HepG2 (cell line): ENCODE measurements at regions not wholly inside any gene's neighbourhood (a gene's known extent, or its start where the extent isn't known, plus 50 kb on each side); places are given as distances from the start of the nearest gene placed in this dataset.
A peak's percentile ranks its signal among the peaks of the same experiment; 100 is the strongest.

Experiments used
- EEA1 ChIP-seq: sonication (generic); formaldehyde crosslinking; IDR thresholded peaks from 2 replicates; pipeline ENCODE4 v1.5.1; 2020; ENCODE audit warnings: mild to moderate bottlenecking, missing genetic modification reagents, borderline replicate concordance
- GABPB1 ChIP-seq: IDR thresholded peaks from 2 replicates; pipeline ENCODE4 v1.6.1; 2016; ENCODE audit warnings: mild to moderate bottlenecking, missing genetic modification reagents, moderate library complexity, missing compliant biosample characterization
- IKZF4 ChIP-seq: sonication (generic); formaldehyde crosslinking; IDR thresholded peaks from 2 replicates; pipeline ENCODE4 v1.5.1; 2020; ENCODE audit warnings: borderline replicate concordance, mild to moderate bottlenecking, low read depth, missing genetic modification reagents; ENCODE audit errors: not compliant biosample characterization
- JUN ChIP-seq: sonication (generic); formaldehyde crosslinking; IDR thresholded peaks from 2 replicates; pipeline ENCODE4 v1.4.0; 2020; ENCODE audit warnings: mild to moderate bottlenecking, missing genetic modification reagents
- PAF1 ChIP-seq: IDR thresholded peaks from 2 replicates; pipeline ENCODE4 v1.6.1; 2016; ENCODE audit warnings: missing genetic modification reagents, missing compliant biosample characterization
- PLRG1 ChIP-seq: fragments of 450-650 bp; conservative IDR thresholded peaks from 2 replicates; pipeline ENCODE4 v1.6.1; 2016
- PRMT3 ChIP-seq: sonication (generic); formaldehyde crosslinking; IDR thresholded peaks from 2 replicates; pipeline ENCODE4 v1.8.1; 2022; ENCODE audit warnings: low read depth, mild to moderate bottlenecking, moderate library complexity, missing genetic modification reagents, borderline replicate concordance
- SALL1 ChIP-seq: sonication (generic); formaldehyde crosslinking; IDR thresholded peaks from 2 replicates; pipeline ENCODE4 v1.8.0; 2022; ENCODE audit warnings: mild to moderate bottlenecking, missing genetic modification reagents
- SMAD1 ChIP-seq: sonication (generic); formaldehyde crosslinking; IDR thresholded peaks from 2 replicates; pipeline ENCODE4 v1.4.0; 2020; ENCODE audit warnings: missing genetic modification reagents, low read depth, mild to moderate bottlenecking, borderline replicate concordance
- SP2 ChIP-seq: sonication (generic); formaldehyde crosslinking; IDR thresholded peaks from 2 replicates; pipeline ENCODE4 v1.5.1; 2020; ENCODE audit warnings: mild to moderate bottlenecking, missing genetic modification reagents
- TCF12 ChIP-seq, 2 experiments: fragments of 450-650 bp in 1 of 2; sonication (generic) in 1 of 2; formaldehyde crosslinking in 1 of 2; IDR thresholded peaks; 2 replicates each; pipeline versions ENCODE4 v1.6.1 to v1.8.0; 2017 to 2022; ENCODE audit warnings: antibody characterized with exemption in 1 of 2, mild to moderate bottlenecking in 1 of 2, missing genetic modification reagents in 1 of 2, moderate library complexity in 1 of 2
- ZBTB46 ChIP-seq: sonication (generic); formaldehyde crosslinking; IDR thresholded peaks from 2 replicates; pipeline ENCODE4 v1.4.0; 2020; ENCODE audit warnings: mild to moderate bottlenecking, missing genetic modification reagents, borderline replicate concordance
- ZNF337 ChIP-seq: sonication (generic); formaldehyde crosslinking; IDR thresholded peaks from 2 replicates; pipeline ENCODE4 v1.5.1; 2020; ENCODE audit warnings: missing genetic modification reagents, low read depth, mild to moderate bottlenecking, borderline replicate concordance
- ZNF33B ChIP-seq: sonication (generic); formaldehyde crosslinking; IDR thresholded peaks from 2 replicates; pipeline ENCODE4 v1.5.1; 2020; ENCODE audit warnings: mild to moderate bottlenecking, missing genetic modification reagents
- ZNF605 ChIP-seq: sonication (generic); formaldehyde crosslinking; IDR thresholded peaks from 2 replicates; pipeline ENCODE4 v1.8.0; 2022; ENCODE audit warnings: mild to moderate bottlenecking, missing genetic modification reagents
- ZNF788 ChIP-seq: sonication (generic); formaldehyde crosslinking; IDR thresholded peaks from 2 replicates; pipeline ENCODE4 v1.5.0; 2020; ENCODE audit warnings: mild to moderate bottlenecking, missing genetic modification reagents, borderline replicate concordance
- ZNF792 ChIP-seq: IDR thresholded peaks from 2 replicates; pipeline ENCODE4 v1.6.1; 2016
- ZNF850 ChIP-seq: sonication (generic); formaldehyde crosslinking; conservative IDR thresholded peaks from 2 replicates; pipeline ENCODE4 v1.9.0; 2021; ENCODE audit warnings: mild to moderate bottlenecking, missing genetic modification reagents
- ZNF878 ChIP-seq: sonication (generic); formaldehyde crosslinking; IDR thresholded peaks from 2 replicates; pipeline ENCODE4 v1.8.1; 2023; ENCODE audit warnings: mild to moderate bottlenecking, missing genetic modification reagents, moderate library complexity
- ZSCAN21 ChIP-seq: sonication (generic); formaldehyde crosslinking; IDR thresholded peaks from 2 replicates; pipeline ENCODE4 v1.8.0; 2022; ENCODE audit warnings: mild to moderate bottlenecking, missing genetic modification reagents, moderate library complexity, borderline replicate concordance
- TF ChIP-seq, protein P1 (sequence below): sonication (generic); formaldehyde crosslinking; IDR thresholded peaks from 2 replicates; pipeline ENCODE4 v1.4.0; 2020; ENCODE audit warnings: missing genetic modification reagents, mild to moderate bottlenecking, borderline replicate concordance
- TF ChIP-seq, protein P2 (sequence below): sonication (generic); formaldehyde crosslinking; IDR thresholded peaks from 2 replicates; pipeline ENCODE4 v1.5.0; 2020; ENCODE audit warnings: missing genetic modification reagents
- TF ChIP-seq, protein P3 (sequence below): sonication (generic); formaldehyde crosslinking; IDR thresholded peaks from 2 replicates; pipeline ENCODE4 v1.8.1; 2023; ENCODE audit warnings: mild to moderate bottlenecking, missing genetic modification reagents, borderline replicate concordance
- TF ChIP-seq, protein P4 (sequence below): sonication (generic); formaldehyde crosslinking; IDR thresholded peaks from 2 replicates; pipeline ENCODE4 v1.9.0; 2022; ENCODE audit warnings: low read depth, missing genetic modification reagents

DNA sequence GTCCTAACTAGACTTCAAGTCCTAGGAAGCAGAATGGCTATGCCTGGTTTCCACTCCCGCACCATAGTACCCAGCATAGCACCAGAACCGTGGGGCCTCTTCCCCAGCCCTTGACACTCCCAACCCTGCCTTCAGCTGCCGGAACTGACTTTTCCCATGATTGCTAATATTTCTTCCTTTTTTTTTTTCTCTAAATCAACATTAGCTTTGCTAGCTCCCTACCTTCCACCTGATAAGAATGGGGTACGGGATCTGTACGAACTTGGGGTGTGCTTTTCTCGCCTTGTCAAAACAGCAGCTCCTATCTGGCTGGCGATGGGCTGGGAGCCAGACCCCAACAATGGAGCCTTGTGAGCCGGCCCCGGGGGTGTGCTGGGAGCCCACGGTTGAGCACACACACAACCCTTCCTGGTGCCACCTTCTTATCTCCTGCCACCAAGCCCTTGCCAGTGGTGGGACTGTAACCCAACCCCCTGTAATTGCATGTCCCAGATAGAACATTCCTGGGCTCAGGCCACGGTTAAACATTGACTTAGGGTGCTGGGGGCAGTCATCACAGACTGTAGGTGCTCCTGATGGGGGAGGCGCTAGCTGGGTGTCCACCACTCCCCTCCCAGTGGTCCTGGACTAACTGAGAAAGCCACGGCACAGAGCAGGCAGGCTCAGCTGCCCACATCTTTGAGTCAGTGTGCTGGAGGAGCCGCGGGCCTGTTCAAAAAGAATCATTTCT lies 213.0 kb upstream of the HAAO start (continued):
- TF ChIP-seq ZNF337 (CRISPR knock-in tag): no peak
- no peak for TF ChIP-seq SP2 (CRISPR knock-in tag)
- TF ChIP-seq ZNF605 (CRISPR knock-in tag): peak; percentile 94
- TF ChIP-seq ZNF33B (CRISPR knock-in tag): no peak
- TF ChIP-seq ZNF792 (CRISPR knock-in tag): peak; percentile 94
- TF ChIP-seq IKZF4 (CRISPR knock-in tag): peak; percentile 37
- TF ChIP-seq, protein P1, sequence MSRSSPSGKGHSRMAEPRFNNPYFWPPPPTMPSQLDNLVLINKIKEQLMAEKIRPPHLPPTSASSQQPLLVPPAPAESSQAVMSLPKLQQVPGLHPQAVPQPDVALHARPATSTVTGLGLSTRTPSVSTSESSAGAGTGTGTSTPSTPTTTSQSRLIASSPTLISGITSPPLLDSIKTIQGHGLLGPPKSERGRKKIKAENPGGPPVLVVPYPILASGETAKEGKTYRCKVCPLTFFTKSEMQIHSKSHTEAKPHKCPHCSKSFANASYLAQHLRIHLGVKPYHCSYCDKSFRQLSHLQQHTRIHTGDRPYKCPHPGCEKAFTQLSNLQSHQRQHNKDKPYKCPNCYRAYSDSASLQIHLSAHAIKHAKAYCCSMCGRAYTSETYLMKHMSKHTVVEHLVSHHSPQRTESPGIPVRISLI: peak; percentile 92
- no peak for TF ChIP-seq PLRG1
- TF ChIP-seq, protein P2, sequence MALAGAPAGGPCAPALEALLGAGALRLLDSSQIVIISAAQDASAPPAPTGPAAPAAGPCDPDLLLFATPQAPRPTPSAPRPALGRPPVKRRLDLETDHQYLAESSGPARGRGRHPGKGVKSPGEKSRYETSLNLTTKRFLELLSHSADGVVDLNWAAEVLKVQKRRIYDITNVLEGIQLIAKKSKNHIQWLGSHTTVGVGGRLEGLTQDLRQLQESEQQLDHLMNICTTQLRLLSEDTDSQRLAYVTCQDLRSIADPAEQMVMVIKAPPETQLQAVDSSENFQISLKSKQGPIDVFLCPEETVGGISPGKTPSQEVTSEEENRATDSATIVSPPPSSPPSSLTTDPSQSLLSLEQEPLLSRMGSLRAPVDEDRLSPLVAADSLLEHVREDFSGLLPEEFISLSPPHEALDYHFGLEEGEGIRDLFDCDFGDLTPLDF: no peak
- TF ChIP-seq, protein P3, sequence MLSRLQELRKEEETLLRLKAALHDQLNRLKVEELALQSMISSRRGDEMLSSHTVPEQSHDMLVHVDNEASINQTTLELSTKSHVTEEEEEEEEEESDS (CRISPR knock-in tag): no peak
- no peak for TF ChIP-seq JUN (CRISPR knock-in tag)
- no peak for TF ChIP-seq ZNF878 (CRISPR knock-in tag)
- TF ChIP-seq ZNF788 (CRISPR knock-in tag): peak; percentile 93; the same call in 1 of the 2 replicates
- TF ChIP-seq ZBTB46 (CRISPR knock-in tag): peak; percentile 81
- TF ChIP-seq SALL1 (CRISPR knock-in tag): peak; percentile 89
- TF ChIP-seq, protein P4, sequence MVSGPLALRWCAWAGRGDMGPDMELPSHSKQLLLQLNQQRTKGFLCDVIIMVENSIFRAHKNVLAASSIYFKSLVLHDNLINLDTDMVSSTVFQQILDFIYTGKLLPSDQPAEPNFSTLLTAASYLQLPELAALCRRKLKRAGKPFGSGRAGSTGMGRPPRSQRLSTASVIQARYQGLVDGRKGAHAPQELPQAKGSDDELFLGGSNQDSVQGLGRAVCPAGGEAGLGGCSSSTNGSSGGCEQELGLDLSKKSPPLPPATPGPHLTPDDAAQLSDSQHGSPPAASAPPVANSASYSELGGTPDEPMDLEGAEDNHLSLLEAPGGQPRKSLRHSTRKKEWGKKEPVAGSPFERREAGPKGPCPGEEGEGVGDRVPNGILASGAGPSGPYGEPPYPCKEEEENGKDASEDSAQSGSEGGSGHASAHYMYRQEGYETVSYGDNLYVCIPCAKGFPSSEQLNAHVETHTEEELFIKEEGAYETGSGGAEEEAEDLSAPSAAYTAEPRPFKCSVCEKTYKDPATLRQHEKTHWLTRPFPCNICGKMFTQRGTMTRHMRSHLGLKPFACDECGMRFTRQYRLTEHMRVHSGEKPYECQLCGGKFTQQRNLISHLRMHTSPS (CRISPR knock-in tag): peak; percentile 100
- no peak; the same call in none of the 2 replicates for TF ChIP-seq GABPB1 (CRISPR knock-in tag)
- no peak for TF ChIP-seq PAF1 (CRISPR knock-in tag)
- TF ChIP-seq SMAD1: no peak
- TF ChIP-seq ZNF850: no peak
- TF ChIP-seq TCF12 (IDR thresholded peaks at IDR 0.05): no peak
- TF ChIP-seq TCF12 (CRISPR knock-in tag; IDR thresholded peaks at IDR 0.05): peak; percentile 91
- TF ChIP-seq PRMT3 (CRISPR knock-in tag): no peak
- TF ChIP-seq ZSCAN21 (CRISPR knock-in tag): peak; percentile 63; the same call in 1 of the 2 replicates
- TF ChIP-seq EEA1 (CRISPR knock-in tag): no peak
